Activated CD8-positive, alpha-beta memory T cell treated with anti-CD3 and anti-CD28 coated beads, Interleukin-2, amount 50 U/mL, for 1 hour (primary cell): ENCODE measurements at regions not wholly inside any gene's neighbourhood (a gene's known extent, or its start where the extent isn't known, plus 50 kb on each side); places are given as distances from the start of the nearest gene placed in this dataset.
"Not testable (repeated sequence)": the region's sequence is repeated elsewhere in the genome, so short reads cannot be mapped to it uniquely, and the experiment has no call there.

ENCODE experiments used
- DNase-seq: peaks from one replicate; pipeline ENCODE4 v3.0.0-alpha.2; 2020; ENCODE audit errors: extremely low read depth

- no peak for DNase-seq
Observed at GRCh38 chr7:46089281-46089680, 168.2 kb upstream of the IGFBP3 start.

- not testable (repeated sequence) for DNase-seq
Observed at GRCh38 chr7:46088486-46088885, 167.4 kb upstream of the IGFBP3 start.

- no peak for DNase-seq
Observed at GRCh38 chr7:46080595-46081159, 159.6 kb upstream of the IGFBP3 start.

GRCh38 chr7:46079421-46079820 lies 158.3 kb upstream of the IGFBP3 start:
- DNase-seq, result no peak

GRCh38 chr7:46076527-46076926 lies 155.5 kb upstream of the IGFBP3 start:
- DNase-seq, result no peak

GRCh38 chr7:46072722-46073121 lies 151.7 kb upstream of the IGFBP3 start:
- DNase-seq, result no peak

GRCh38 chr7:46071601-46072000 lies 150.5 kb upstream of the IGFBP3 start:
- no peak for DNase-seq

- no peak for DNase-seq
Observed at GRCh38 chr7:46071076-46071475, 150.0 kb upstream of the IGFBP3 start.

GRCh38 chr7:46068159-46068558 lies 147.1 kb upstream of the IGFBP3 start:
- no peak for DNase-seq

- no peak for DNase-seq
Observed at GRCh38 chr7:46059308-46060020, 138.4 kb upstream of the IGFBP3 start.

- no peak for DNase-seq
Observed at GRCh38 chr7:46058086-46058823, 137.2 kb upstream of the IGFBP3 start.

GRCh38 chr7:46054915-46055314 lies 133.8 kb upstream of the IGFBP3 start:
- DNase-seq, result no peak

GRCh38 chr7:46054272-46054671 lies 133.2 kb upstream of the IGFBP3 start:
- DNase-seq, result no peak

GRCh38 chr7:46047581-46047980 lies 126.5 kb upstream of the IGFBP3 start:
- no peak for DNase-seq

GRCh38 chr7:46043338-46043737 lies 122.3 kb upstream of the IGFBP3 start:
- DNase-seq, result not testable (repeated sequence)

- DNase-seq, result not testable (repeated sequence)
Observed at GRCh38 chr7:46039813-46040212, 118.7 kb upstream of the IGFBP3 start.

GRCh38 chr7:46035166-46035565 lies 114.1 kb upstream of the IGFBP3 start:
- DNase-seq, result no peak

GRCh38 chr7:46034056-46034768 lies 113.1 kb upstream of the IGFBP3 start:
- DNase-seq, result no peak

- DNase-seq, result no peak
Observed at GRCh38 chr7:46033592-46033991, 112.5 kb upstream of the IGFBP3 start.

- no peak for DNase-seq
Observed at GRCh38 chr7:46032942-46033341, 111.9 kb upstream of the IGFBP3 start.

- no peak for DNase-seq
Observed at GRCh38 chr7:46032353-46032752, 111.3 kb upstream of the IGFBP3 start.

- no peak for DNase-seq
Observed at GRCh38 chr7:46029111-46029704, 108.1 kb upstream of the IGFBP3 start.
